LNCAP (cell line): ENCODE measurements at regions not wholly inside any gene's neighbourhood (a gene's known extent, or its start where the extent isn't known, plus 50 kb on each side); places are given as distances from the start of the nearest gene placed in this dataset.

ENCODE experiments used
- CTCF ChIP-seq: fragments of 450-650 bp; IDR thresholded peaks from 2 replicates; pipeline ENCODE4 v1.5.1; 2017; ENCODE audit warnings: mild to moderate bottlenecking

GRCh38 chr13:55543053-55543452 lies 1597.7 kb upstream of the PRR20A start:
- no peak for TF ChIP-seq CTCF

- no peak for TF ChIP-seq CTCF
Measured at GRCh38 chr13:55550624-55551023, 1590.1 kb upstream of the PRR20A start.

DNA sequence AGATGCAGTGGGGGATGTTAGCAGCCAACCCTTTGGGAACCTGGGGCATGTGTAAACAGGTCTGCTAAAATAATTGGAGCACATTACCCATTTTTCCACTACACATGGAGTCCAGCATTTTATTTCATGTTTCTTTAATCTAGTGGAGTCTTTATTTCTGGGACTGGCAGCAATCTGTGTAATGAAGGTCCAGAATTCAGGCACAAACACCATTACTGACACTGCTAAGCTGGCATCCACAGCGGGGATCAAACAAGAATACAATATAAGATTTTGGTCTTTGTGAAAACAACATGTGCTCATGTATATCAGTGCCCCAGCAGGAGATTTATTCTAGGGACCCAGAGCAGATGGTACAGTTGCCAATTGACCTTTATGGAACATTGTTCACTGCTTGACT lies 1587.0 kb upstream of the PRR20A start:
- TF ChIP-seq CTCF = no peak

DNA sequence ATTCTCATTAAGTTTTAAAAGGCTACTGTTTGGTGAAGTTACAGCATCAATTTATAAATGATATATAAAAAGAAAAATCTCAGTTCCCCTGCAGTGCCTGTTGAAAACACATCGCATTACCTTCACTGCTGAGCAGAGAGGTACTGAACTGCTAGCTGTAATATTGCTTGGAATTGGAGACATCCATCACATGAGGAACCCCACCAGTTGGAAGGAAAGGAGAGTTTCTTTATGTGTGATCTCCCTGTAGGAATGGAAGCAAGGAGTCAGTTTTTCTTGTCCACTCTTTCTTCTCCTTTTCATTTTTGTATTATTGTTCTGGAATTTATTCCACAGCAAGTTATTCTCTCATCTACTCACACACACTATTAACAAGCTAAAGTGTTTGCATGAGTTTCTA lies 1586.0 kb upstream of the PRR20A start:
- no peak for TF ChIP-seq CTCF

DNA sequence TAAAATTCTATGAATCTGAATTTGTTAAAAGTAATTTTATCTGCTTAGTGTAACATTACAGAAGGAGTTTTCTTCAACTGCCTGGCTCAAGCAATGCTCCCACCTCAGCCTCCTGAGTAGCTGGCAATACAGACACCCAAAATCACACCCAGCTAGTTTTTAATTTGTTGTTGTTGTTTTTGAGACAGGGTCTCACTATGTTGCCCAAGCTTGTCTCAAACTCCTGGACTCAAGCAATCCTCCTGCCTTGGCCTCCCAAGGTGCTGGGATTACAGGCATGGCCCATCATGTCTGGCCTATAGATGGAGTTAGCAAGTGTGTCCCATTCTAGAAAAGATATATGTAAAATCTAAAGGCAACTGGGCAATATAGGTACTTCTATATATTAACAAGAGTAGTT lies 1580.4 kb upstream of the PRR20A start:
- TF ChIP-seq CTCF = no peak

DNA sequence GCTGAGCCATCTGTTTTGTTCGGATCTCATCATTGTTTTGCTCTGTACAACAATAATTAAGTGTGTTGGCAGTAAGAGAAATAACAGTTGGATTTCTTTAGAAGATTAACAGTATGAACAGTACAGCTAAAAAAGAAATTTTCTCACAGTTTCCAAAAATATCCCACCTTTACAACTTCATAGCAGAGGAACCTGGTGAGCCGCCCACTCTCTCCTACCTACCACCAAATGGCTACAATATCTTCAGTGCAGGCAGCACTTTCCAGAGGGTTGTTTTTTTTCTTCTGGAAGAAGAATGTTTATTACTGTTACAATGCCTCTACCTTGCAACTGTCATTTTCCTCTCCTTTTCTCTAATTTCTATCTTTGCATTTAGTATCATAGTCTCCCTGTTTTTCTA lies 1577.5 kb upstream of the PRR20A start:
- TF ChIP-seq CTCF = no peak

GRCh38 chr13:55566334-55566733 lies 1574.4 kb upstream of the PRR20A start:
- no peak for TF ChIP-seq CTCF

DNA sequence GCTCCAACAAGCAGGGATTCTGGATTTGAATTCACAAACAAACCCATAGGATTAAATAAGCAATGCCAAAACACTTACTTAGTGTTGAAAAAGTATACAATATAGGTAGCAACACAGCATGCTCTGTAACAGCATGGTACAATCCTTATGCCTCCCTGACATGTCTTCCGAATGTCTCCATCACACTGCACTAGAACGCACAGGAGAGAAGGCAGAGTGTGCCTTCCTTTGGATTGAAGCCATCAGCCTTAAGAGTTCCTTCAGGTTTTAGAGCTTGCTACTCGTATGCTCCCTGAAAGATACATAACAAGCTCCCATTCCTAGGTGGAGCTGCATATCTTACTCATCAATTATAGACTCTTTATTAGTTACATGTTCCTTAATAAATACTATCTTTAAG lies 1573.9 kb upstream of the PRR20A start:
- no peak for TF ChIP-seq CTCF
